OCI-LY7 (cell line): ENCODE measurements at regions not wholly inside any gene's neighbourhood (a gene's known extent, or its start where the extent isn't known, plus 50 kb on each side); places are given as distances from the start of the nearest gene placed in this dataset.

Experiments
- EZH2phosphoT487 ChIP-seq: fragments of 200-600 bp; sonication (generic); IDR thresholded peaks from 2 replicates; pipeline ENCODE4 v1.6.1; 2018; ENCODE audit warnings: low read depth, borderline replicate concordance, mild to moderate bottlenecking, mixed run types, antibody characterized with exemption, low read length, moderate library complexity, mixed read lengths
- TF ChIP-seq, protein P1 (sequence below): fragments of 200-600 bp; sonication (generic); conservative IDR thresholded peaks from 2 replicates; pipeline ENCODE4 v1.5.1; 2014; ENCODE audit warnings: mild to moderate bottlenecking, antibody characterized with exemption, low read length, moderate library complexity, mixed read lengths

DNA sequence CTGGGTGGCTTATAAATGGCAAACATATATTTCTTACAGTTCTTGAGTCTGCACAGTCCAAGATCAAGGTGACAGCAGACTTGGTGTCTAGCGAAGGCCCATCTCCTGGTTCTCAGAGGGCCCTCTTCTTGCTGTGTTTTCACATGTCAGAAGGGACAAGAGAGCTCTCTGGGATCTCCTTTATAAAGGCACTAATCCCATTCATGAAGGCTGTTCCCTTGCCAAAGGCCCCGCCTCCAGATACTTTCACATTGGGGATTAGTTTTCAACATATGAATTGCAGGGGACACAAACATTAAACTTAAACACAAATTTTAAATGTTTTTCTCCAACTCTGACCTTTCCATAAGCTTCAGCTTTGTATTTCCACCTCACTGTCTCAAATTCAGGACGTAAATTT lies 1135.0 kb upstream of the TENM3 start:
- TF ChIP-seq, protein P1, sequence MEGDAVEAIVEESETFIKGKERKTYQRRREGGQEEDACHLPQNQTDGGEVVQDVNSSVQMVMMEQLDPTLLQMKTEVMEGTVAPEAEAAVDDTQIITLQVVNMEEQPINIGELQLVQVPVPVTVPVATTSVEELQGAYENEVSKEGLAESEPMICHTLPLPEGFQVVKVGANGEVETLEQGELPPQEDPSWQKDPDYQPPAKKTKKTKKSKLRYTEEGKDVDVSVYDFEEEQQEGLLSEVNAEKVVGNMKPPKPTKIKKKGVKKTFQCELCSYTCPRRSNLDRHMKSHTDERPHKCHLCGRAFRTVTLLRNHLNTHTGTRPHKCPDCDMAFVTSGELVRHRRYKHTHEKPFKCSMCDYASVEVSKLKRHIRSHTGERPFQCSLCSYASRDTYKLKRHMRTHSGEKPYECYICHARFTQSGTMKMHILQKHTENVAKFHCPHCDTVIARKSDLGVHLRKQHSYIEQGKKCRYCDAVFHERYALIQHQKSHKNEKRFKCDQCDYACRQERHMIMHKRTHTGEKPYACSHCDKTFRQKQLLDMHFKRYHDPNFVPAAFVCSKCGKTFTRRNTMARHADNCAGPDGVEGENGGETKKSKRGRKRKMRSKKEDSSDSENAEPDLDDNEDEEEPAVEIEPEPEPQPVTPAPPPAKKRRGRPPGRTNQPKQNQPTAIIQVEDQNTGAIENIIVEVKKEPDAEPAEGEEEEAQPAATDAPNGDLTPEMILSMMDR, result no peak
- no peak for TF ChIP-seq EZH2phosphoT487
